DMS153 treated with DMSO at 0.1 percent for 48 hours (cell line): ENCODE measurements at regions not wholly inside any gene's neighbourhood (a gene's known extent, or its start where the extent isn't known, plus 50 kb on each side); places are given as distances from the start of the nearest gene placed in this dataset.

Experiments used
- DNase-seq: peaks from one replicate; lab custom pipeline; 2025; ENCODE audit not compliant: unreplicated experiment; lab: John Stamatoyannopoulos, UW

DNA sequence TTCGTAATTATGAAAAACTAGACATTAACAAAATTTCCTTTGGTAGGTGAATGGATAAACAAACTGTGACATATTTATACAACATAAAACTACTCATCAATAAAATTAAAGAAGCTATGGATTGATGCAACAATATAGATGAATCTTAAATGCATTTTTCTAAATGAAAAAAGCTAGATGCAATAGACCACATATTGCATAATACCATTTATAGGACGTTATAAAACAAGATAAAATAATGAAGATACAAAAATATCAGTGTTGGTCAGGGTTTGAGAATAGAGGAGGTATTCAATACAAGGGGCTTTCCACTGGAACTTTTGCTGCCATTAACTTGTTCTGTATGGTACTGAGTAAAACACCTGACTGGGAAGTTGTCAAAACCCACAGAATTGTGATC lies 314.4 kb downstream of the GRB14 start:
- no peak for DNase-seq

DNA sequence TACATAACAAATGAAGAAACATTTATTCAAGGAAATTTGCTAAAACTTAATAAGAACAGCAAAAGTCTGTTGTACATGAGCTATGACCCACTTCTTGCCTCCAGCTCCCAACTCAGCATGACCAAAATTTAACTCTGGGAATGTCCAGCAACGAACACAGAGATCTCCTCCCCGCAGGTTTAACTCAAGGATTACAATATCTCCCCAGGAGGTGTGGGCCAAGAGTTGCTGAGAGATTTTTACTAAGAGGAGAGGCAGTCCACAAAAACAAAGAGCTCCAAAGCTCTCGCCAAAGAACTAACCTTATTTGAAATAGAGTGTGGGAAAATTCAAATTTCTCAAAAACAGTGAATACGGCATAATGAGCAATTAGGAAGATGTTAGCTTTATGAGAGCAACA lies 318.5 kb downstream of the GRB14 start:
- no peak for DNase-seq

DNA sequence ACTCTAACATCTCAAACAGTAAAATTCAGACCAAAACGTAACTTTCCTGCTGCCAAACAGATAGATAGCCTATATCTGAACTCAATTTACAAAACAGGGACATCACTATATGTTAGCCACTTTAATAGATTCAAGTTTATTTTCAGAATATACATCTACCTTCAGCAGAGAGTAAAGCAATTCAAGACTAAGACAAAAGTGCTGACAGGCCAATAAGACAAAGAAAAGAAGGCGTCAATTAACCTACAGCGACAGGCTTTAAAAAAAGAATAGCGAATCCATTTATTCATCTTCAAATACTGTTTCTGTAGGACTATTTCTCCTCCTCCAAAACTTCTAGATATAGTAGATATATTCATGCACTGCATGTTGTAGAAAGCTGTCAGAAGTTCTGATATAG lies 333.0 kb downstream of the GRB14 start:
- DNase-seq = no peak

DNA sequence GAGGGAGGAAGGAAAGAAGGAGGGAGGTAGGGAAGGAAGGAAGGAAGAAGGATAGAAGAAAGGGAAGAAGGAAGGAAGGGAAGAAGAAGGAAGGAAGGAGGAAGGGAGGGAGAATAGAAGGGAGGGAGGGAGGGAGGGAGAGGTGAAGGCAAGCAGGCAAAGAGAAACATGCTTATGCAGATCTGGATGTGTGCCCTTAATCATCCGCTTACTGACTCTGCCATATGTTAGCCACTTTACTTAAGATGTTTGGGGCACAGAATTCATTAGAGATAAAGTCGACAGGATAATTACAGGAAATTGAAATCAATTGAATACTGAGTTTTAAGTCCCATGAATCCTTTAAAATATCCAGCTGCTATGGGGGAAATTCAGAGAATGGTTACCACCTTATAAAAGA lies 334.2 kb downstream of the GRB14 start:
- DNase-seq = no peak

DNA sequence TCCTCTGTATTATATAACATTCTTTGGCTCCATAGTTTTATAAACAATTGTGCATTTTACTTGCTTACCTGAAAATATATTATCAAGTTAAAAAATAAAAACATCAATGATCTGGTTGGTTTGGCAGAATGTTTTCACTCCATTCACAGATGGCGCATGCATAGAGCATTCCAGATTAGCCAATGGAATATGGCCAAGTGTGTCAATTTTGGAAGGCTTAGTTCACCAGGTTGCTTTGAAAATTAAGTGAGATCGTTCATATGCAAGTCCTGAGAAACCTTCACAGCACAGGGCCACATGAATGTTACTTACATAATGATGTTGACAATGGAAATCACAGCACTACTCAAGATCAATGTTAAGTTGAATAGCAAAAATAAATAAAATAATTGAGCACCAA lies 335.7 kb downstream of the GRB14 start:
- no peak for DNase-seq

DNA sequence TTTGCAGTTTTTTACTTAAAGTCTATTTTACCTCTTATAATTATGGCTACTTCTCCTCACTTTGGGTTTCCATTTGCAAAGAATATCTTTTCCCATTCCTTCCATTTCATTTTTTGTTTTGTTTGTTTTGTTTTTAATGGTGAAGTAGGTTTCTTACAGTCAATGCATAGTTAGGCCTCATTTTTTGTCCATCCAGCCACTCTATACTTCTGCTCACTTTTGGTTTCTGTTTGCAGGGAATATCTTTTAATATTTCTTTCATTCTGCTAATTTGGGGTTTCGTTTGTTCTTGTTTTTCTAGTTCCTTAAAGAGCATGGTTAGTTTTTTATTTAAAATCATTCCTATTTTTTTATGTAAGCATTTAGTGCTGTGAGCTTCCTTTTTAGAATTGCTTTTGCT lies 339.4 kb downstream of the GRB14 start:
- no peak for DNase-seq

DNA sequence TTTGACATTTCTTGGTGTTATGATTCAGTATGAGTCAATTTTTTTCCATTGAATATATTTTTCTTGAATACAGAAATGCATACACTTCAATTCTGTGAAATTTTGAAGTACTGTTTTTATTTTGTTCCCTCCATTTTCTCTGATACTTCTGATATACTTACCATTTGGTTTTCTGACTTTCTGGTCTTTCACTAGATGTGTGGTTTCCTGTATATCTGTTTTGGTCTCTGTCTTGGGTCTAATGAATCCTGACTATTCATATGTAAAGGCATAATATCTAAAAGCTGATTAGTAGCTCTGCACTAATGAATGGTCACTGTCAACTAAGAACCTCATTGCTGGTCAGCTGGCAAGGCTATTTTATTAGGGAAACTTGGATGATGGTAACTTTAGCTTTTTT lies 345.6 kb downstream of the GRB14 start:
- no peak for DNase-seq

DNA sequence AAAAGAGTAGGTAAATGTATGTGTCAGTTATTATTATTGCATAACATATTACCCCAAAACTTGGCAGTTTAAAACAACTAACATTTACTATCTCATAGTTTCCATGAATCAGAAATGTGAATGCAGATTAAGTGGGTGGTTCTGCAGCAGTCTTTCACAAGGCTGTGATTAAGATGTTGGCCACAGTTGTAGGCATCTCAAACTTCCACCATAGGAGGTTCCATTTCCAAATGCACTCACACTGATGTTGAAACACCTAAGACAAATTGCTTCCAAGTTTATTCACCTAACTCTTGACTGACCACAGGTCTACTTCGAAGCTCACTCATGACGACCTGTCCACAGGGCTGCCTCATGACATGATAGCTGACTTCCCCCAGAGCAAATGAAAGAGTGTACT lies 360.8 kb downstream of the GRB14 start:
- DNase-seq = no peak

DNA sequence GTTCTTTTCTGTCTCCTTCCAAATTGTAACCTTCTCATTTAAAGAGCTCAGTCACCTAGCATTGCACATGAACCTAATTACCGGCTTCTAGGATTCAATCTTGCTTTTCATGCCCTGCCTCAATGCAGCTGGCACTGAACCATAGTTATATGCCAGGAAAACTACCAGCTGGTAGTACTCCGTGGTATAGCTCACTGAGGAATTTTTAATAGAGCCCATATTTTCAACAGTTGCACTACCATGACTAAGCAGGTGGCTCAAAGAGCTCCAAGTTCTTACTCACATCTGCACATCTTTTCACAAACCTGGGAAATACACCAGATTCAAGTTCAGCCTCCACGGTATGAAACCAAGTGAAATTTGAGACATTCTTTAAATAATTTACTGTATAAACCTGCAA lies 363.5 kb downstream of the GRB14 start:
- DNase-seq = no peak

DNA sequence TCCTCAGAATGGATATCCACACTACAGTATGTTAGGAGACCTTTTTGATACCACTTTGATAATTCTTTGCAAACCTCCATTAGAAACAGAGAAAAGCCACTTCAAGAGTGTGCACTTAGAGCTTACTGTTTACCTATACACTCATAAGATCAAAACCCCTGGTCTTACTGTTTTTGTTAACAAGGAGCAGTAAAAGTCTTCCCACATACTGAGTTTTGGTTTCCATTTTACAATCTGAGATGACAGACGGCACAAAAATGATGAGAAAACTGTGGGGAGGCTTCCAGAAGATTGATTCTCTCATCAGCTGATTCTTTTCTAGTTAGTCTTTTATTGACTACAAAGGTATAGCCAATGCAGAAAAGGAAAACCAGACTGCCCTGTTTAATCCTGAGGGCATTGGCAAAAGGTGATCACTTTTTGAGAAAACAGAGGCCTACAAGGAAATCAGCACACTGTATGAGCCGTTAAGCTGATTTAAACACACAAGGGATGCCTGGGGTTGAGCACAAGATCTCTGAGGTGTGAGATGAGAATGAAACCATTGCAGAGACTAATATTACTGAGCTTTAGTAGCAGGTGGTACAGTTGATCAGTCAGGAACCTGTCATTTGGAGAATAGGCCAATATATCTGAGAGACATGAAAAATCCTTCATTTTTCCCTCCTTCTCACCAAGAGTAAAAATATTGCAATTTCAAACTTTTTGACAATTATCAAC lies 368.6 kb downstream of the GRB14 start:
- DNase-seq = no peak

DNA sequence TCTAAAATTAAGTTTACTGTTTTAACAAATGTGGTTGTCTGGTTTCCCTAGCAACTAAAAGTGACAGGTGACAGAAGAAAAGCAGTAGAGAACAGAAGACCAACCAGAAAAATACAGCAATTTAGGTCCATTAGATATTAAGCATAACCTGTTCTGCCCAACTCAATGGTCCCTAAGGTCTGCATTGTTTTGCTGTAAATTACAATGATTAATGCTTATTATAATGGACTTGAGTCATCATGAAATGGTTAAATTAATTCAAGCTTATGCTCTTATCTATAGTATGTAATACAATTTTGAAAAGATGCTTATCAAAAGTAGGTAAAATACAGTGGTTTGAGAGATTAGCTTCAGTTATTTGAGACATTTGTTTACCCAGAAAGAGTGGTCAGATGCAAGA lies 378.0 kb downstream of the GRB14 start:
- DNase-seq = no peak

DNA sequence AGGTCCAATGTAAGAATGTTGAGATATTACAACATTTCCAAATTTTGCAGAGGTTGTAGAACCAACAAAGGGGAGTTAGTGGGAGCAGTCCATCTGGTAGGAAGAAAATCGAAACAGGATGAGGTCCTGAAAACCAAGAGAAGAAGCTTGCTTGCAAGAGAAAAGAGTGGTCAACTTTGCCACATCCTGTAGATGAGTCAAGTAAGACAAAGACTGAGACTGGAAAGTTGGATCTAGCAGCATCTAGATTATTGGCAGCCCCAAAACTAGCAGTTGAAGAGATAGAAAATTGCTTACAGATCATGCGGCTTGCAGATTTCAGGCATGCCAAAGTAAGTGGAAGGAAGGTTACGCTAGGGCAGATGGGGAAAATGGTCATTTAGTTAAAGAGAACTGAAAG lies 378.9 kb downstream of the GRB14 start:
- no peak for DNase-seq

DNA sequence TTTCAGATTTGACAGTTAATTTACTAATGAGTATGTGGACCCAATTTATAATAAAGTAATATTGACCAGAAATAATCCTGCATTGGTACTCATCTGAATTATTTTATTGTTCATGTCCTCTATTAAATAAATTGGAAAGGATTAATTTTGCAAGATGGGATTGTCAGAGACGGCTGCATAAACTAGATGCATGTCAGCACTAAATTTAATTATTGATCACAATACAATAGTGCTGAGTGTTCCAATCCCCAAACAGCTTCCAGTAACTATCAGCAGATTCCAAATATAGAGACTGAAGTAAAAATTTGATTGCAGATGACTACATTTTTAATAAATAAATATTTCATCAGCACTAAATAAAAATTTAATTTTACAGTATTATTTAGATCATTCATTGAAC lies 387.2 kb downstream of the GRB14 start:
- no peak for DNase-seq

DNA sequence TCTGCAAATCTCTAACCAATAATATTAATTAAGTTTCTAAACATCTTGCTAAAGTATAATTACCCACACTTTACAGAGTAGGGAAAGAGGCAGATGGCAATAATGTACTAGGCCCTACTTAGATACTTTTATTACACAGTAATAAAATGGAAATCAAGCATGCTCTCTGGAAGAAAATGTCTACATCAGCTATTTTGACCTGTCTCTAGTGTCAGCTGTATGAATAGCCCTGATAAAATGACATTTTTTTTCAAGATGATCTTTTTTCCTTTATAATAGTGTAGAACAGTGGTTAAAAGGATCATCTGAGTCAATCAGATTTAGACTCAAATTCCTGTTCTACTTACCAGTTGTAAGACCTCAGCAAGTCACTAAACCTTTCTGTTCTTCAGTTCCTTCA lies 397.3 kb downstream of the GRB14 start:
- DNase-seq = no peak

DNA sequence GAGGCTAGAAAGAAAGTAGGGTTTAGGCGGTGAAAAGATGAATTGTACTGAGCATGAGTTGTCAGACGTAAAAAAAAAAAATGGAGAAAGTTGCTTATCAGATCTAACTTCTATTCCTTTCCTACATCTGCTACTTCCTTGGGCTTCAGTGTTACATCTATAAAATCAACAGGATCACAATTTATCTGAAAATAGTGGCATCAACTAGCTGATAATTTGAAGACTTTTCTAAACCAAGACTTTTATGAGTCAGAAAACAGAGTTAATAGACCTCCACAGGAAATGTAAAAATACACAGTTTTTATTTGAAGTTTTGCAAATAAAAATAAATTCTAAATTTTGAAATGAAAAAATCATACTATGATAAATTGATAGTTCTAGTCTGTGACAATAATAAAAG lies 399.8 kb downstream of the GRB14 start:
- DNase-seq = no peak

DNA sequence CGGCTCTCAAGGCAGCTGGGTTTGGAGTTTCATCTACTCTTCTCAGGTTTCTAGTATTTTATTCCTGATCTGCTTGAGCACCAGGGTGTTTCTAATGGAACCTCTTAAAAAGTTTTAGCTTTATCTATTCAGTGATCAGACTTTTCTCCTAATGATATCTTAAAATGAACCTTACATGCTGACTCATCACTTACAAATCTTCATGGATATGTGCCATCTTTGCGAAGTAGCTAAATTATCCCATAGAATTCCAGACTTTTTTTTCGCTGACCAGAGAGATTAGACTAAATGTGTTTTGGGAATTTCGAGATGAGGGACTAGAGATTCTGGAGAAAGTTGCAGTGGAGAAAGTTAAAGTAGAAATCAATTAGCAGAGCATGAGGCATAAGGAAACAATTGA lies 401.0 kb downstream of the GRB14 start:
- no peak for DNase-seq

DNA sequence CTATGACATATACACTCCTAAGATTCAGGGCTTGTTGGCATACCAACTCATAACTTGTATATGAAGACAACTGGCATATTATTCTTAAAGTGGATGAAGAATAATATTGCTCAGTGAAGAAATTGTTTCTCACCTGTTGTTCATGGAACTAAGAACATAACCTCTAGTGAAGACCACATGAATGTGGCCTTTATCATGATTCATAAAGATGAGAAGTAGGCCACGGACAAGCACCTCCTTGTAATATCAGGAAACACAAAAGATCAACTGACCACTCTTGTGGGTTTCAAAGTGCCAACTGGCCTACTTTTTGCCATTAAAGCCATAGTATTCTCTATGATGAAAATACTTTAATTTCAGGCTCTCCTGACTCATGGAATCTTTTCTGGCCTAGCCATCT lies 407.4 kb downstream of the GRB14 start:
- DNase-seq = no peak

DNA sequence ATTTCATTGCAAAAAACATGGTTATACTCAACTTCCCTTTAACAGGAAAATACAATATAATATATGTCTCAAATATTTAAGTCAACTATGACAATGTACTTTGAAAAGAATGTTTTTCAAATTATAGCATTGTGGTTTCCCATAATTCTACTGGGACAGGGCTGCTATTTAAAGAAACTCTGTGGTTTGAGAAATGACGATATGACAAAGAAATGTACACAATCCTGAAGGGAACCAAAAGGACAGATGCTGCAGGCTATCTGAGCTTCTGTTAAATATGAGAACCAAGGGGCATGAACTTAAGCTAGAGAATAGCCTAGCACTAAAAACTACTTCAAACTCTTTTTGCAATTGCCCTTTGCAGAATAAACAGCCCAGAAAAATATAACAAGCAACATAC lies 415.9 kb downstream of the GRB14 start:
- DNase-seq = no peak

DNA sequence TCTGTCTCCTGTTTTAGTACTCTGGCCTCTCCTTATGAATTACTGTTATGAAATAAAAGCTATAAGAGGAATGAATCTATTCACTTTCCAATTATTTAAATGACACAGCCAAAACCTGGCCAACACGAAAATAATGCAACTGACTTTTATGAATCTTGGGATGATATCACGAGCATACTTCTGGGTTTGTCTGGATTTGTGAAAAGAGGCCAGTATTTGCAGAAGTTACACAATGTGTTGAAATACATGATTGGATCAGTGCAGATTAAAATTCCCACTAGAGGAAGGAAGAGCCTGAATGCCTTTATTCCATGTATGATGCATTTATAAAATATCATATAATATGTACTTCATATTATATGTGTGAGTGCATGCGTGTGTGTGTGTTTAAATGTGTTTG lies 418.2 kb downstream of the GRB14 start:
- no peak for DNase-seq

DNA sequence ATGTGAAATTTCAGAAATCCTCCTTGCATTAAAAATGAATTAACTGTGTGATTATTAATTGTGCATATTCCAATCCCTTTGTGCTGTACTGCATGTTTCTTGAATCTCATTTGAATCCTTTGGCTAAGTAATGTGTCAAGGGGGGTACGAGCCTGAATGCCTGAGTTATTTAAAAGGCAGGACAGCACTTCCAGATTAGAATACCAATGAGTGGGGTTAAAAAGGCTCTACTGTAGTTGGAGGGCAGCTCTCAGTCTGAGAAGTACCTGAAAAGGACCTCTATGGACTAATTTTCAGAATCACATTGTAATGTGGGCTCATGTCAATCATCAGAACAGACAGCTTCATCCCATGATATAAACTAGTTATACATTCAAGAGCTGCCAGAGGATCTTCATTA lies 423.0 kb downstream of the GRB14 start:
- no peak for DNase-seq

DNA sequence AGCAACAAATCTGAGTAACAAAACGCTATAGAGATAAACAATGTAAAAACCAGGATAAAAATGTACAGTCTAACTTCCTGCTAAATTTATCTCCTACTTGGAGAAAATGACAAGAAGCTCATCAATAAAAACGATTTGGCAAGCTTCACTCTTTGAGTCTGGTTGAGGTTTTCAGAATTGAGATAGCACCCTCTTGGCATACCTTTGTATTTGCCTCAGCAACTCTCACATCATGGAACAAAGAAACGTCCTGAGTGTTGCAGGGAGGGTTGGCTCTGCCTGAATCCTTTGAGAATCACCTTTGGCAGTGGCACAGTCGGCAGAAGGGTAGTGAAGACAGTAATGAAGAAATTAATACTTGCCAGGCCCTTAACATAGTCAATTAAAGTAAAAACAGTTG lies 430.6 kb downstream of the GRB14 start:
- DNase-seq = no peak

DNA sequence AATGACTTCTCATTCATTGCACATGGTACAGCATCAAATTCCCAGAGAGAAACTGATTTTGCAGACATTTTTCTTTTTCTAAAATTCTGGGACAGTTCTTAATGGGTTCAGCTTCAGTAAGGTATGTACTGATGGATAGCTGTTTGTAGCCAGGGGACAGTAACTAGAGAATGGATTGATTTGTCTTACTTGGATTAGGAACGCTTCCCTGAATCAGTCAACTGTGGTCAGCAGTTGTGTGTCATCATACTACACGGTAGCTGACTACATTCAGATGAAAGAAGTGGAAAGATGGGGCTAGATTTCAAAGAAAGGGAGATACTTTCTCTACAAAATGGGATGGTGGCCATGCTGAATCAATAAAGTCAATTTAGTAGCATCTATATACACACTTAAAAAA lies 431.4 kb downstream of the GRB14 start:
- no peak for DNase-seq

DNA sequence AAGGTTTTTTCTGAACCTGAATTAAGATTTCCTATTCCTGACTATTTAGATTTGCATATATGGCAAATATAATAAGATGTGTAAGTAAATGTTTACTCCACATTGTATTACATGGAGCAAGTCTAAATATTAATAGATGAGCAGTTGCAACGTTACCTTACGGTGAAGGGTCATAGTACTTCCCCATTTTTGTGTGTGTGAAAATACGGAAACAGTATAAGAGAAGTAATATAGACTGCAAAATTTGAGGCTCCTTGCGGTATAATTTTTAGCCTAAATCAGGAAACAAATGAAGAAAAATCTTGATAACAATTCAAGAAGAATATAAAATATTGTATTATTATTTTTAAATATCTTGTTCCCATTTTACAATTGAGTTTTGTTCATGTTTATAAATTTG lies 434.2 kb downstream of the GRB14 start:
- DNase-seq = no peak

DNA sequence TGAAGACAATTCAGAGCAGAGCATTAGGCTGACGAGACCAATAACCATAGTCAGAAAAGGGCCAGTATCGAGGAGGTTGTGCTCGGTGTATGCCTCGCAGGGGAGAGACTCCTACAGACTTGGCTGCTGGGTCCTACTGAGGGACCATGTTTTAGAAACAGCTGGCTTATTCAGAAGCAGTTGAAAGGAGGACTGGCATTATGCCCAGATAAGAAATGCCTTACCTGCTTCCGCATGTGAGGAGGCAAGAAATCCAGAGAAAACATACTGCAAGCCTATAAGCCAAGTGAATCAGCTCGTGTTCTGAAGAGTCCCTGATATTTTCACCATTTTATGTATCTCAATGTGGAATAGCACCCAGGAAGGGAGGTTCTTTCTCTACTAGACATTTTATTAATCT lies 434.7 kb downstream of the GRB14 start:
- peak; percentile 70 for DNase-seq
